ENCODE measurements at regions not wholly inside any gene's neighbourhood (a gene's known extent, or its start where the extent isn't known, plus 50 kb on each side); places are given as distances from the start of the nearest gene placed in this dataset.

- TF ChIP-seq POLR2A (IDR thresholded peaks at IDR 0.05; ENCODE audit: control extremely low read depth in 1 of 2, low read depth in 2 of 2, low read length in 2 of 2): no peak
- no peak for TF ChIP-seq CTCF (IDR thresholded peaks at IDR 0.05; ENCODE audit: control extremely low read depth in 1 of 3, insufficient read depth in 1 of 3, low read depth in 1 of 3, low read length in 3 of 3)
- TF ChIP-seq BCL11A (IDR thresholded peaks at IDR 0.05; ENCODE audit: low read depth in 2 of 2, low read length in 2 of 2): no peak
Observed at GRCh38 chr4:34309383-34309906, 1934.9 kb downstream of the ARAP2 start.
